Endodermal cell (in vitro differentiated cells): ENCODE measurements at regions not wholly inside any gene's neighbourhood (a gene's known extent, or its start where the extent isn't known, plus 50 kb on each side); places are given as distances from the start of the nearest gene placed in this dataset.

Experiments
- DNase-seq: peaks from one replicate; pipeline ENCODE4 v3.0.0-alpha.2; 2017
- H3K27ac ChIP-seq: 2 replicates; pipeline ENCODE4 v1.5.1; 2013; ENCODE audit warnings: mild to moderate bottlenecking, low read depth, low read length, moderate library complexity
- H3K27me3 ChIP-seq: 2 replicates; pipeline ENCODE4 v1.6.1; 2013; ENCODE audit warnings: mild to moderate bottlenecking, low read length, moderate library complexity; ENCODE audit not compliant: insufficient read depth, control insufficient read depth, poor library complexity, severe bottlenecking
- H3K36me3 ChIP-seq: 2 replicates; pipeline ENCODE4 v1.7.0; 2013; ENCODE audit warnings: mild to moderate bottlenecking, low read length, moderate library complexity; ENCODE audit not compliant: control insufficient read depth, insufficient read depth
- H3K4me1 ChIP-seq: one replicate; pipeline ENCODE4 v1.7.0; 2013; ENCODE audit warnings: low read length; ENCODE audit not compliant: control insufficient read depth, insufficient read depth
- H3K4me3 ChIP-seq: 2 replicates; pipeline ENCODE4 v1.5.1; 2013; ENCODE audit warnings: mild to moderate bottlenecking, low read length, moderate library complexity
- H3K9ac ChIP-seq: 2 replicates; pipeline ENCODE4 v1.6.1; 2013; ENCODE audit warnings: mild to moderate bottlenecking, low read length, moderate library complexity; ENCODE audit not compliant: poor library complexity, severe bottlenecking; ENCODE audit errors: extremely low read depth
- H3K9me3 ChIP-seq: 2 replicates; pipeline ENCODE4 v1.6.1; 2013; ENCODE audit warnings: mild to moderate bottlenecking, low read length, moderate library complexity; ENCODE audit not compliant: control insufficient read depth
- H3K27ac Mint-ChIP-seq: 2 replicates; pipeline ENCODE4 v1.8.0; 2020; ENCODE audit warnings: mixed read lengths
- H3K27me3 Mint-ChIP-seq: 2 replicates; pipeline ENCODE4 v1.8.0; 2021; ENCODE audit warnings: mild to moderate bottlenecking, mixed read lengths; ENCODE audit not compliant: insufficient read depth
- H3K36me3 Mint-ChIP-seq: 2 replicates; pipeline ENCODE4 v1.8.0; 2020; ENCODE audit warnings: low read depth, mixed read lengths
- H3K4me1 Mint-ChIP-seq: 2 replicates; pipeline ENCODE4 v1.8.0; 2020; ENCODE audit warnings: mixed read lengths
- H3K4me3 Mint-ChIP-seq: 2 replicates; pipeline ENCODE4 v1.8.0; 2020; ENCODE audit warnings: mild to moderate bottlenecking, moderate library complexity, mixed read lengths
- H3K9me3 Mint-ChIP-seq: 2 replicates; pipeline ENCODE4 v1.8.0; 2020; ENCODE audit warnings: mild to moderate bottlenecking, mixed read lengths
- CTCF ChIP-seq: fragments of 200-600 bp; sonication (generic); conservative IDR thresholded peaks from 2 replicates; pipeline ENCODE4 v1.5.0; 2021; ENCODE audit warnings: antibody characterized with exemption, mild to moderate bottlenecking
- WGBS, 2 experiments: methylation state at CpG; one replicate each; pipeline versions ENCODE4 v1.1.5 to v1.1.7; 2013; ENCODE audit warnings: missing lambda C conversion rate in 2 of 2, mixed read lengths in 1 of 2; ENCODE audit not compliant: insufficient coverage in 1 of 2, insufficient read length in 1 of 2; 5-methylcytosine and 5-hydroxymethylcytosine counted together

- H3K27ac ChIP-seq, result no peak overlapping the region
- H3K27me3 ChIP-seq, result no peaks in the 10 kb centered on the region
- H3K36me3 ChIP-seq, result no peaks in the 10 kb centered on the region
- Mint-ChIP-seq H3K27me3 (no peaks in the 10 kb centered on the region), H3K4me1 (no peaks in the 10 kb centered on the region), H3K4me3 (no peak overlapping the region), H3K27ac (no peak overlapping the region), H3K36me3 (no peaks in the 10 kb centered on the region), H3K9me3 (peaks cover 1% of the 10 kb centered on the region)
- no peak overlapping the region for H3K4me3 ChIP-seq
- H3K4me1 ChIP-seq, result no peaks in the 10 kb centered on the region
- WGBS, 2 experiments, result 100% methylated on average over 1 of the region's 2 CpGs; no CpG with 5 or more reads in 1 of the 2 experiments
- DNase-seq, result no peak
- H3K9me3 ChIP-seq, result no peaks in the 10 kb centered on the region
- TF ChIP-seq CTCF, result no peak
- no peak overlapping the region for H3K9ac ChIP-seq
Observed at GRCh38 chrX:7240929-7241328, 93.0 kb upstream of the PUDP start.

GRCh38 chrX:7235071-7235470, 87.1 kb upstream of the PUDP start:
- Mint-ChIP-seq H3K4me3 (no peak overlapping the region), H3K27ac (no peak overlapping the region), H3K27me3 (no peaks in the 10 kb centered on the region), H3K4me1 (peaks cover 2% of the 10 kb centered on the region), H3K9me3 (peaks cover 1% of the 10 kb centered on the region), H3K36me3 (no peaks in the 10 kb centered on the region)
- no peak overlapping the region for H3K9ac ChIP-seq
- H3K27ac ChIP-seq, result no peak overlapping the region
- TF ChIP-seq CTCF, result no peak
- no peaks in the 10 kb centered on the region for H3K27me3 ChIP-seq
- DNase-seq, result no peak
- no peaks in the 10 kb centered on the region for H3K9me3 ChIP-seq
- H3K36me3 ChIP-seq, result no peaks in the 10 kb centered on the region
- no peak overlapping the region for H3K4me3 ChIP-seq
- H3K4me1 ChIP-seq, result no peaks in the 10 kb centered on the region

GRCh38 chrX:7233580-7234406, 85.8 kb upstream of the PUDP start:
- Mint-ChIP-seq H3K27ac (no peak overlapping the region), H3K36me3 (no peaks in the 10 kb centered on the region), H3K9me3 (peaks cover 1% of the 10 kb centered on the region), H3K27me3 (no peaks in the 10 kb centered on the region), H3K4me1 (peaks cover 2% of the 10 kb centered on the region), H3K4me3 (no peak overlapping the region)
- Histone ChIP-seq H3K9me3 (no peaks in the 10 kb centered on the region), H3K27ac (no peak overlapping the region), H3K4me1 (no peaks in the 10 kb centered on the region), H3K4me3 (no peak overlapping the region), H3K9ac (no peak overlapping the region), H3K27me3 (no peaks in the 10 kb centered on the region), H3K36me3 (no peaks in the 10 kb centered on the region)
- WGBS, 2 experiments, result 100% methylated on average over 1 of the region's 4 CpGs; no CpG with 5 or more reads in 1 of the 2 experiments
- no peak for DNase-seq
- no peak for TF ChIP-seq CTCF
